ENCODE measurements at regions not wholly inside any gene's neighbourhood (a gene's known extent, or its start where the extent isn't known, plus 50 kb on each side); places are given as distances from the start of the nearest gene placed in this dataset.

DNA sequence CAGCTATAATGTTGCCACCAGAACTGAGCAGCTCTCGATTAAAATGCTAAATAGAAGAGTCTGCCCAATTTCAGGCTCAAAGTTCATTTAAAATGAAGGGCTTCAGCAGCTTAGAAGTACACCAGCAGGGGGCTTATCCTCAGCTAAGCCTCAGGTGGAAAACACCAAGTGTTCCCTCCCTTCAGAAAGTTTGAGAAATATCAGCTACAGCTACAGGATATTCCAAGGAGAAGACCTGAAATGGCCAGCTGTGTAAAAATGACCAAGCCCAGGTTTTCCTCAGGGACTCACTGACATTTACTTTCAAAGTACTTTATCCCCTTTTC lies 395.4 kb downstream of the DTWD2 start:
- H3K4me3 Mint-ChIP-seq: no peak overlapping the region
- no peaks in the 10 kb centered on the region for H3K36me3 Mint-ChIP-seq (ENCODE audit: low read depth)
- TF ChIP-seq, protein P1, sequence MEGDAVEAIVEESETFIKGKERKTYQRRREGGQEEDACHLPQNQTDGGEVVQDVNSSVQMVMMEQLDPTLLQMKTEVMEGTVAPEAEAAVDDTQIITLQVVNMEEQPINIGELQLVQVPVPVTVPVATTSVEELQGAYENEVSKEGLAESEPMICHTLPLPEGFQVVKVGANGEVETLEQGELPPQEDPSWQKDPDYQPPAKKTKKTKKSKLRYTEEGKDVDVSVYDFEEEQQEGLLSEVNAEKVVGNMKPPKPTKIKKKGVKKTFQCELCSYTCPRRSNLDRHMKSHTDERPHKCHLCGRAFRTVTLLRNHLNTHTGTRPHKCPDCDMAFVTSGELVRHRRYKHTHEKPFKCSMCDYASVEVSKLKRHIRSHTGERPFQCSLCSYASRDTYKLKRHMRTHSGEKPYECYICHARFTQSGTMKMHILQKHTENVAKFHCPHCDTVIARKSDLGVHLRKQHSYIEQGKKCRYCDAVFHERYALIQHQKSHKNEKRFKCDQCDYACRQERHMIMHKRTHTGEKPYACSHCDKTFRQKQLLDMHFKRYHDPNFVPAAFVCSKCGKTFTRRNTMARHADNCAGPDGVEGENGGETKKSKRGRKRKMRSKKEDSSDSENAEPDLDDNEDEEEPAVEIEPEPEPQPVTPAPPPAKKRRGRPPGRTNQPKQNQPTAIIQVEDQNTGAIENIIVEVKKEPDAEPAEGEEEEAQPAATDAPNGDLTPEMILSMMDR (conservative IDR thresholded peaks at IDR 0.05): peak; percentile 42
- H3K27me3 Mint-ChIP-seq (ENCODE audit: low read depth): no peaks in the 10 kb centered on the region
- H3K4me1 Mint-ChIP-seq: peaks cover 24% of the 10 kb centered on the region
- no peak overlapping the region for H3K27ac Mint-ChIP-seq (ENCODE audit: unreplicated experiment)
- no peak for DNase-seq (ENCODE audit: low read depth, low spot score)
- H3K9me3 Mint-ChIP-seq: no peaks in the 10 kb centered on the region

DNA sequence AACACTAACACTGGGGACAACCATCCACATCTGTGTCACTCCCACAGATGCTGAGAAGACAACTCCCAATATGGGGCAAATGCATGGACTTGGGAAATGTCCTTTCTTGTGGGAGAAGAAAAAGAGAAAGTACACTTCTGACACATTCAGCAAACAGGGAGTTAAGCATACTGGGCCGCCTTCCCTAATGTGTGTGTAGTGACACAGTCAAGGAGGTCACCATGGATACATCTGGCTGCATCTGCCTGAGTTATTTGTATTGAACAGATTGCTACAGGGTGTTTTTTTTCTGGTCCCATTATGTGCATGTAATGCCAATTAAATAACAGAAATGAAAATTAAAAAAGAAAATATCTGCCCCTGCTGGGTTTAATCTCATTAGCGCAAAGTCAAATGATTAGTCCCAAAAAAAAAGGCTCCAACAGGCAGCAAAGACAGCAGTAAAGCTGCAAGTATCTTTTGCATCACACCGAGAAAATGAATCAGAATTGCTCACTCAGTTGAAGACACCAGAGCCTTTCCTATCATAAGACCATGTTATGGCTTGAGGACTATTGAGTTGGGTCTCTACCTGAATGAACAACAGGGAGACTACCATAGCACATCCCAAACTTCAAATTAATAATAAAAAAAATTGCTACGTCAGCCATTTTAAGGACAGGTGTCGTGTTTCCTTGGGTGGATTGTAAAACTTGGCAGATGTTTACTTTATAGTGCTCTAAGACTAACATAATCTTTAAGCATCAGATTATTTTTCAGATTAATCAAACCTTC lies 395.9 kb downstream of the DTWD2 start:
- Mint-ChIP-seq H3K4me1 (peaks cover 19% of the 10 kb centered on the region), H3K27me3 (ENCODE audit: low read depth) (no peaks in the 10 kb centered on the region), H3K4me3 (no peak overlapping the region), H3K27ac (ENCODE audit: unreplicated experiment) (no peak overlapping the region), H3K36me3 (ENCODE audit: low read depth) (no peaks in the 10 kb centered on the region), H3K9me3 (no peaks in the 10 kb centered on the region)
- TF ChIP-seq, protein P1 (conservative IDR thresholded peaks at IDR 0.05): no peak
- no peak for DNase-seq (ENCODE audit: low read depth, low spot score)

DNA sequence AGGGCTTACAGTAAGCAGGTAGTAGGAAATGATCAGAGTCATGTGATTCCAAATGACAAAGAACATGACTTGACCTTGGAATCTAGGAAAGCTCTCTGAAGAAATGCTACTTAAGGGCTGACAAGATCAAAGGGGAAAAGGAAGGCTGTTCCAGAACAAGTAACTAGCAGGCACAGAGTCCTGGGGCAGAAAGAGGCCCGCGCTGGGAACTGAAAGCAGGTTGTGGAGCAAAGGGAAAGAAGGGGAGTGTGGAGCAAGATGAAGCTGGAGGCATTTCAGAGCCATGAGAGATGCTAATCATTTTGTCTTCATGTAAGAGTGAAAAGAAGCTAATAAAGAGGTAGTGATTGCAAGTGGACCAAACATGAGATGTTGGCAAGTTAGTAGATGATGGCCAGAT lies 397.5 kb downstream of the DTWD2 start:
- Mint-ChIP-seq H3K4me1 (peaks cover 4% of the 10 kb centered on the region), H3K4me3 (no peak overlapping the region), H3K9me3 (peaks cover under 1% of the 10 kb centered on the region), H3K27me3 (ENCODE audit: low read depth) (no peaks in the 10 kb centered on the region), H3K27ac (ENCODE audit: unreplicated experiment) (no peak overlapping the region), H3K36me3 (ENCODE audit: low read depth) (no peaks in the 10 kb centered on the region)
- TF ChIP-seq, protein P1 (conservative IDR thresholded peaks at IDR 0.05): no peak
- DNase-seq (ENCODE audit: low read depth, low spot score): no peak

DNA sequence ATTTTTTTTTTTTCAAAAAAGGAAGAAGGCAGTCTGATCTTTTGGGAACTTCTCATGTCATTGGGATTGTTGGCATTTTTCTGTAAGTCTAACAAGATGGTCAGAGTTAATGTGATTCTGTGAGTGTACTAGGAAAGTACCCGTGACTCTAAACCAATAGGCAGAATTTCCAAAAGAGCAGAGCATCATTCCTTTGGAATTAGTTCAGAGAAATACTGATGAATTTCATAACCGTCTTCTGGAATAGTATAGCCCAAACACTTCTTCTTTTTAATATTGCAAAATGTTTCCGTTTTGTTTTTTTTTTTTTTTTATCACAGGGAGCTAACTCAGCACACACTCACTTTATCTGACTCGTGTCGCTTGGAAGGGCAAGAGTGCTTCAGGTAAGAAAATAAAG lies 407.4 kb downstream of the DTWD2 start:
- Mint-ChIP-seq H3K27me3 (ENCODE audit: low read depth) (no peaks in the 10 kb centered on the region), H3K9me3 (peaks cover 8% of the 10 kb centered on the region), H3K4me1 (peaks cover 3% of the 10 kb centered on the region), H3K27ac (ENCODE audit: unreplicated experiment) (no peak overlapping the region), H3K36me3 (ENCODE audit: low read depth) (no peaks in the 10 kb centered on the region), H3K4me3 (no peak overlapping the region)
- DNase-seq (ENCODE audit: low read depth, low spot score): no peak
- TF ChIP-seq, protein P1 (conservative IDR thresholded peaks at IDR 0.05): no peak

DNA sequence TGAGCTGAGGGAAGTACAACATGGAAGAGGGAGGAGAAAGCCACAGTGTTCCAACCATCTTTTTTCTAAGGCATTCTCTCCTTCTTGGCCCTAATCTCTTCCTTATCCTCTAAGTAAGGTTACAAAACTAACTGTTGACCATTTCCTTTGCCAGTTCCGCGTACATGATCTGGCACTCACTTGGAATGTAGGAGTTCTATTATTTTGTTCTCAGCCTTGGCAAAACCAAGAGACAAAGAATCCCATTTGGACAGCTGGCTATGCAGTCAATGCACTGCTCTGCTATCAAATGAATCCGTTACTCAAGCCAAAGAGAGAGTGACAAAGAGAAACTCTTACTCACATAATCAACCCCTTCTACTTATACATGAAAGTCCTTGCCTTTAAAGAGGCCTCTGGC lies 410.3 kb downstream of the DTWD2 start:
- no peak for DNase-seq (ENCODE audit: low read depth, low spot score)
- Mint-ChIP-seq H3K4me3 (no peak overlapping the region), H3K27ac (ENCODE audit: unreplicated experiment) (no peak overlapping the region), H3K4me1 (peaks cover 3% of the 10 kb centered on the region), H3K36me3 (ENCODE audit: low read depth) (no peaks in the 10 kb centered on the region), H3K9me3 (peaks cover 10% of the 10 kb centered on the region), H3K27me3 (ENCODE audit: low read depth) (no peaks in the 10 kb centered on the region)
- TF ChIP-seq, protein P1 (conservative IDR thresholded peaks at IDR 0.05): no peak

Data from neural crest cell (in vitro differentiated cells).